NCI-H2029 (cell line): ENCODE measurements at regions not wholly inside any gene's neighbourhood (a gene's known extent, or its start where the extent isn't known, plus 50 kb on each side); places are given as distances from the start of the nearest gene placed in this dataset.

ENCODE experiments used
- DNase-seq: peaks from one replicate; lab custom pipeline; 2025; lab: John Stamatoyannopoulos, UW

DNA sequence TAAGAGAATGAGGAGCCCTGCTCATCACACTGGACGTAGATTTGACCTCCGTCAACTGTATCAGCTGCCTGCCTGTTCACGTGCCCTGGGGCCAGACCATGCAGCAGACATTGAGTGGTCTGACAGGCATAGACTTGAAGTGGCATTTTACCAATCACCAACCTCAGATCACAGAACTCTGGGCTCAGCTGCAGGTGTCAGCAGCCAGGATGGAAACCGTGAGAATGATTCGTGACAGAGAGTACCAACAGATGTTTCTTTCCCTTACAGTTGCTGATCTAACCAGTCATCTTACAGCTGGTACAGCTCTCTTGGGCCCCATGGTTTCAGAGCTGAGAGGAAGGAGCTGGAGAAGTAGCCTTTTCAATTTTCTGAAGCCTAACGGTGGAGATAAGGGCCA, 148.9 kb downstream of the EN1 start:
- DNase-seq, result no peak

GRCh38 chr2:118697781-118698180, 149.7 kb downstream of the EN1 start:
- no peak for DNase-seq

GRCh38 chr2:118696786-118697465, 150.5 kb downstream of the EN1 start:
- no peak for DNase-seq

DNA sequence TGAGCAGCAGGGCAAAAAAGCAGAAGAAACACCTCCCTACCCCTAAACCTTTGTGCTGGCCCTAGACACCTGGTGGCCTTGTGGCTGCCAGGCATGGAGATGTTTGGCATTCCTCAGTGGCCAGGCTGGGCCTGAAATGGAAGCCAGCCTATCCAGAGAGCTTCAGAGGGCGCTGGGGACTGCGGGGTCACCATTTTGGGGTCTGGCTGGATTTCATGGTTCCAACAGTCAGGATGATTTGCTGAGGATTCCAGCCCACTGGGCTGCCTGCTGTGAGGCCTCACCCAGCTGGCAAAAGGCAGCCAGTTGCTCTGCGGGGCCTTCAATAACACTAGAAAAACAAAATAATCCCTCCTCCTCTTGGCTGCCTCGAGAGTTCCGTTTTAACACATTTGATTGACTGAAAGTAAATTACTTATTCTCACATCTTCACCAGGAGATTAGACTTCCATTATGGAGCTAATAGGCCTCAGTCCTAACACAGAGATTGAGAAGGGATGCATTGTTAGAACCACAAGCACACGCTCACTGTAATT, 154.1 kb downstream of the EN1 start:
- no peak for DNase-seq

GRCh38 chr2:118689874-118690273, 157.6 kb downstream of the EN1 start:
- DNase-seq, result no peak

GRCh38 chr2:118689456-118689855, 158.0 kb downstream of the EN1 start:
- no peak for DNase-seq

DNA sequence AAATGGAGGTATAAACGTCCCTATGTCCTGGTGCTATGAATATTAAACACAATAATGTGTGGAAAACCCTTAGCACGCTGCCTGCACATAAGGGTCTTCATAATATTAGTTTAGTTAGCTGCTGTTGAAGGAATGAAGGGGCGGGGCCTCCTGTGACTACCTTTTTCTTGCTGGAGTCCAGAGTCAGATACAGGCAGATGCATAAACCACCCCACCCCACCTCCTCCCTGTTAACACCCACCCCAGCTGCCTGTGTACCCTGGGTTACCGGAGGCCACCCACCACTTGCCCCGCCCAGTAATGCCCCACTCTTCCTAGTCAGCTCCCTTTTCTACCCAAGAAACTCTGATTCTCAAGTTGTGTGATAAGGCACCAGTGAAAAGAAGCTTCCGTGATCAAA, 158.4 kb downstream of the EN1 start:
- DNase-seq, result no peak

DNA sequence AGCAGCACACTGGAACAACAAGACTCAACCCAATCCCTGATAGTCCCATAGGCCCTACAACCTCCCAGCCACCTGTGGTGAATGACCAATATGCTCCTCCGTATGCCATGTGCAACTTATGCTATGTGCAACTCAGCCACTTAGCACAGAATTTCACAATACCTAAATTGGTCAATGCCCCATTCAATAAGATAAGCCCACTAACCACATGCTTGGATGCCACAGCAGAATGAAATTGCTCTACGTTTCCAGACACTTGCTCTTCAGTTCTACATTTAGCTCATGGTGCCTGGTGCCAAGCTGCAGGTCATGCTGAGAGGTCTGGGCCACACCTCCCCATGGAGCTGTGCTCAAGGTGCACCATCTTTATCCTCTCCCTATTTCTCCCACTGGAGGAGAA, 159.8 kb downstream of the EN1 start:
- no peak for DNase-seq

- no peak for DNase-seq
Measured at GRCh38 chr2:118687192-118687591, 160.3 kb downstream of the EN1 start.

GRCh38 chr2:118686346-118686745, 161.1 kb downstream of the EN1 start:
- no peak for DNase-seq

DNA sequence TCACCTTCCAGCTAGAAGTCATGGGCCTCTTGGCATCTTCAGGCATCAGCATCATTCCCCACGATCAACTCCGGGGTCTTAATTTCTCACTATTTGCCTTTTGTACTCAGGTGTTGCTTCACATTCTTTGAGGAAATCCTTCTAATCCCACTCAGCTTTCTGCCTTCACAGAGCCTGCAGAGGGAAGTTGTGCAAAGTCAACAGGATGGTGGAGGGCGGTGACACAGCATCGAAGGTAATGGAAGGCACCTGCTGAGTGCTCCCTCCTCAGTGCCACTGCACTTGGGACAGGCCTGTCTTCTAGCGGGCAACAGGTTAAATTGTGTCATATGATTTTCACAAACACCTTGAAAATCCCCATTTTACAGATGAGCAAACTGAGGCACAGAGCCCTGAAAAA, 164.0 kb downstream of the EN1 start:
- no peak for DNase-seq

- no peak for DNase-seq
Measured at GRCh38 chr2:118678985-118679384, 168.5 kb downstream of the EN1 start.

DNA sequence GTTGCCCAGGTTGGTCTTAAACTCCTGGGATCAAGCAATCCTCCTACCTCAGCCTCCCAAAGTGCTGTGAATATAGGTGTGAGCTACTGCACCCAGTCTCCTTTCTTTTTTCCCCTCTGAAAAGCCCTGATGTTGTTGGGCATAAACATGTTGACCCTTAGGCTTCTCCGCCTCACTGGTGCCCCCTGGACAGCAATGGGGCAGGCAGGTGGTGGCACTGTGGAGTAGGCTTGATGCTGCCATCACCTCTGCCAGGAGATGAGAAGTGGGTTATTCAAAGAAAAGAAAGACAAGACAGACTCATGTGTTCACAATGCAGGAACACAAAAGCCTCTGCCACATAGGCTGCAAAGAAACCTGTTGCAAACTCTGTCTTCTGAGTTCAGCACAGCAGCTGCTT, 169.9 kb downstream of the EN1 start:
- no peak for DNase-seq

DNA sequence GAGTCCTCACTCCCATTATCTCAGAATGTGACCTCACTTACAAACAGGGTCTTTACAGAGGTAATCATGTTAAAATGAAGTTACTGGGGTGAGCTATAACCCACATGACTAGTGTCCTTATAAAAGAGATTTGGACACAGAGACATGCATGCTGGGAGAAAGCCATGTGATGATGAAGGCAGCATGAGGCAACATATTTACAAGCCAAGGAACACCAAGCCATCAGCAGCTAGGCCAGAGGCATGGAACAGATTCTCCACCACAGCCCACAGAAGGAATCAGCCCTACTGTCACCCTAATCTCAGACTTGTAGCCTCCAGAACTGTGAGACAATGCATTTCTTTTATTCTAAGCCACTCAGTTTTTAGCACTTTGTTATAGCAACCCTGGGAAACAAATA, 171.9 kb downstream of the EN1 start:
- no peak for DNase-seq

- no peak for DNase-seq
Measured at GRCh38 chr2:118672571-118673158, 174.8 kb downstream of the EN1 start.

GRCh38 chr2:118671701-118672454, 175.6 kb downstream of the EN1 start:
- no peak for DNase-seq

DNA sequence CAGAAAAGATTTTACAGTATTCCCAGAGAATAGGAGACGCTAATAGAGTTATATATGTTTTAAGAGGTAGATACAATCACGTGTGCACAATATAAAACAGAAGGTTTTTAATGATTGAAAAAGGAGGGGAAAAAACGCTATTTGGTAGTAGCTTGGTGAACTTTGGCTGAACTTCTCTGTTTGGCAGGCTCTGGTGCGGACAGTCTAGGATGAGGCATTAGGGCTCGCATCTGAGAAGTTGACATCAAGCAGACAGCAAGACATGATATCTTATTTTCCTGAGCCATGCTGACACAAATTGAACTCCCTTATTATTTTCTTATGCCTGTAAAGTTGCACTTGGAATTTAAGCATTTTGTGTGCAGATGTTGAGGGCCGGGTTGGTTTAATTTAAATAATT, 176.6 kb downstream of the EN1 start:
- DNase-seq, result no peak

GRCh38 chr2:118670276-118670675, 177.2 kb downstream of the EN1 start:
- DNase-seq, result no peak

DNA sequence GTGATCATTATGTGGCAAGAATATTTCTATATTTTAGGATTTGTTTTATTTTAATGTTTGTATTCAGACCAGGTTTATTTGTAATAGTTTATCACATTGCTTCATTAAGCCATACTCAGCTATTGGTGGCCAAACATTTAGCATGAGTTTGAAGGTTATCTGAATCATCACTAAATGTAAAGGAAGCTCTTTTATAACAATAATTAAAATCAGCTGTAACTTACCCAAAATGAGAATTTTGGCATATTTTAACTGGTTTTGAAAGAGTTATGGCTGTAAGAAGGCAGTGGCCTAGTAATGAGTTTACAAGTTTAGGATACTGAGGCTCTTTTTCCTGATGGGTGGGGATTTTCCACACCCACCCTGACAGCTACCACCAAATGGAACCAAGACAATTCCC, 177.8 kb downstream of the EN1 start:
- no peak for DNase-seq

GRCh38 chr2:118668431-118669424, 178.7 kb downstream of the EN1 start:
- no peak for DNase-seq

DNA sequence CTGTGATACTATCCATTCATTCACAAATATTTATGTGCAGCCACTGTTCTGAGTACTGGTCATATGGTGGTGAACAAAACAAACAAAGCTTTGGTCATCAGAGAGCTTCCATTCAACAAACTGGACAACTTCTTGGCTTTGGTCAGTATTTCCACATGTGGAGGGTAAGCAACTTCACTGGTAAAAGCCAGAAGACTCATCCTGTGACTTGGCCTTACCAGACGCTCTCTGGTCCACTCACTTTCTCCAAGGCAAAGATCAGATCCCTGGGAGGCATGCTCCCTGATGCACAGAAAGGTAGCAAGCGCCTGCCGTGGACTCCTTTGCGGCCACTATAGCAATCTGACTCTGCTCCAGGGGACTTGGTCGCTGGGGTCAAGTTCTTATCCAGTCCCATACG, 179.5 kb downstream of the EN1 start:
- DNase-seq, result no peak

DNA sequence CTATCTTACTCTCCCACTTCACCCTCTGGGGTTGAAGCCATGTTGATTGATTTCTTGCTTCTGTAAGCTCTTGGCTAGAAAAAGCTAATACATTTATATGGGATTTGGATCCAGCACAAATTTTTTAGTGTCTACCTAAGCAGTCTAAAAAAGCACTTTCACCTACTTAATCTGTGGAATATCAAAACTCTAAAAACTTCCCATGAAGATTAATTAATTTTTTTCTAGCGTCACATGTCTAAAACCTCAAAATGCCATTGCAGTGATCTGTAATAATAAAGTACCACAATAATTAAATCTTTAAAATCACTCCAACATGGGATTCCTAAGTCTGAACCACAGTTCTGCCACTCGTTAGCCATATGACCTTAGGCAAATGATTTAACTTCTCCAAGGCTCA, 180.1 kb downstream of the EN1 start:
- no peak for DNase-seq
